ENCODE measurements at regions not wholly inside any gene's neighbourhood (a gene's known extent, or its start where the extent isn't known, plus 50 kb on each side); places are given as distances from the start of the nearest gene placed in this dataset.

DNA sequence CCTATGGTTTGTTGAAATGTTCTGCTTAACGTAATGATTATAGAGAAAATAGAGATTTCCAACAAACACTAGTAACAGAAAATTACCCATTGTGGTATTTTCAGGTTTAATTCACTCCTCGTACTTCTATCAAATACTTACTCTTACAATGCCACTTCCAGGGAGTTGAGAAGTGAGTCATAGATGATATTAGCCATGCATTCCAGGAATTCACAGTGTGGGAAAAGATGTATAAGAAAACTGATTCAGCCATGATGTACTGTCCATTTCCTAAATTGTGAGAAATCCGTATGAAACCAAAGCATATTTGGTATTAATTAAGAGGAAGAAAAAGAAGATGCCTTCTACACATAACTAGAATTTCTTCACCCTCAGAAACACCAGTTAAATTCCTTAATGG lies 1854.6 kb upstream of the WWC1 start:
- no peaks in the 10 kb centered on the region for H3K27me3 Mint-ChIP-seq
- H3K9me3 Mint-ChIP-seq = peaks cover 7% of the 10 kb centered on the region
- no peaks in the 10 kb centered on the region for H3K36me3 Mint-ChIP-seq

DNA sequence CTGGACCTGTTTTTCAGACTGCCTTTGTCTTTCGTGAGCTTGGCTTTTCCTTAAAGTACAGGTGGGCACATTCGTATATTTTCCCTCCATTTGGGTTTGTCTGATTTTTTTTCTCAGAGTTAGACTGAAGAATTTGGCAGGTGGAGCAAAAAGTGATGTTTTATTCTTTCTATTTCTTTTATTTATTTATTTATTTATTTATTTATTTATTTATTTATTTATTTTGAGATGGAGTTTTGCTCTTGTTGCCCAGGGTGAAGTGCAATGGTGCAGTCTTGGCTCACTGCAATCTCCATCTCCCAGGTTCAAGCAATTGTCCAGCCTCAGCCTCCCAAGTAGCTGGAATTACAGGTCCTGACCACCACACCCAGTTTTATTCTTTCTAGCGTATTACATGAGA lies 1805.1 kb upstream of the WWC1 start:
- Mint-ChIP-seq H3K27ac (no peak overlapping the region), H3K36me3 (no peaks in the 10 kb centered on the region), H3K9me3 (peaks cover 9% of the 10 kb centered on the region), H3K4me3 (no peak overlapping the region), H3K27me3 (no peaks in the 10 kb centered on the region), H3K4me1 (no peaks in the 10 kb centered on the region)
- DNase-seq = no peak
- ATAC-seq (ENCODE audit: low read depth) = no peak
- POLR2A ChIA-PET = no interaction called here

More for the DNA sequence above, 1854.6 kb upstream of the WWC1 start:
- Mint-ChIP-seq H3K4me1 (no peaks in the 10 kb centered on the region), H3K27ac (no peak overlapping the region), H3K4me3 (no peak overlapping the region)
- ATAC-seq (ENCODE audit: low read depth) (no peak), DNase-seq (no peak)
- POLR2A ChIA-PET = no interaction called here

DNA sequence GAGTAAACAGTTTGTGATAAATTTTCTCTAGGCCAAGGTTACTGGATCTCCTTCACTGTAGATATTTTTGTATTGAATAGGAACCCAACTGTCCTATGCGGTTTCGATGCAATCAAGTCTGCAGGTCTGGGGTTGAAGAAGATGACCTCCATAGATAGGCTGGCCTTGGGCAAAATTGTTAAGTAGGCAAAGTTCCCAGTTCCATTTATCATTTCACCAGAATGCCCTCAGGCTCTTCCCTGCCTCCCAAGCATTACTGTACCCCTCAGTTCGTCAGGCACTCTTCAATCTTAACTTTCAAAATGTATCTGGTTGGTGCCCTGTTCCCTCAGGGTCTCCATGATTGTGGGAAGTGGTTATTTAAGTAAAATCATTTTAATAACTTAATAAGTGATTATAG lies 1802.9 kb upstream of the WWC1 start:
- Mint-ChIP-seq H3K27me3 (no peaks in the 10 kb centered on the region), H3K4me3 (no peak overlapping the region), H3K9me3 (peaks cover 10% of the 10 kb centered on the region), H3K36me3 (no peaks in the 10 kb centered on the region), H3K27ac (no peak overlapping the region), H3K4me1 (no peaks in the 10 kb centered on the region)
- ATAC-seq (ENCODE audit: low read depth) (no peak), DNase-seq (no peak)
- POLR2A ChIA-PET = no interaction called here

- no peaks in the 10 kb centered on the region for H3K36me3 Mint-ChIP-seq
- H3K4me3 Mint-ChIP-seq = no peak overlapping the region
- no peaks in the 10 kb centered on the region for H3K27me3 Mint-ChIP-seq
- H3K27ac Mint-ChIP-seq = no peak overlapping the region
- H3K9me3 Mint-ChIP-seq = peaks cover 7% of the 10 kb centered on the region
- POLR2A ChIA-PET = no interaction called here
- ATAC-seq (ENCODE audit: low read depth) = no peak
- no peaks in the 10 kb centered on the region for H3K4me1 Mint-ChIP-seq
- no peak for DNase-seq
Observed at GRCh38 chr5:166493040-166493439, 1798.4 kb upstream of the WWC1 start.

- POLR2A ChIA-PET = no interaction called here
- Mint-ChIP-seq H3K4me3 (no peak overlapping the region), H3K27ac (no peak overlapping the region), H3K9me3 (peaks cover 7% of the 10 kb centered on the region), H3K36me3 (no peaks in the 10 kb centered on the region), H3K27me3 (no peaks in the 10 kb centered on the region), H3K4me1 (no peaks in the 10 kb centered on the region)
- ATAC-seq (ENCODE audit: low read depth) = no peak
- DNase-seq = no peak
Observed at GRCh38 chr5:166493612-166494011, 1797.8 kb upstream of the WWC1 start.

- Mint-ChIP-seq H3K4me1 (no peaks in the 10 kb centered on the region), H3K4me3 (no peak overlapping the region)
- no peak for ATAC-seq (ENCODE audit: low read depth)
Observed at GRCh38 chr5:166497496-166498104, 1793.8 kb upstream of the WWC1 start.

GRCh38 chr5:166499447-166500240 lies 1791.8 kb upstream of the WWC1 start:
- Mint-ChIP-seq H3K4me3 (no peak overlapping the region), H3K27me3 (no peaks in the 10 kb centered on the region), H3K36me3 (no peaks in the 10 kb centered on the region), H3K27ac (no peak overlapping the region), H3K4me1 (no peaks in the 10 kb centered on the region), H3K9me3 (peaks cover 2% of the 10 kb centered on the region)
- no peak for ATAC-seq (ENCODE audit: low read depth)
- POLR2A ChIA-PET = no interaction called here
- DNase-seq = no peak

More at GRCh38 chr5:166497496-166498104, 1793.8 kb upstream of the WWC1 start:
- Mint-ChIP-seq H3K27me3 (no peaks in the 10 kb centered on the region), H3K36me3 (no peaks in the 10 kb centered on the region), H3K27ac (no peak overlapping the region), H3K9me3 (peaks cover 2% of the 10 kb centered on the region)
- DNase-seq = no peak
- POLR2A ChIA-PET = no interaction called here

- Mint-ChIP-seq H3K36me3 (no peaks in the 10 kb centered on the region), H3K27me3 (no peaks in the 10 kb centered on the region), H3K4me3 (no peak overlapping the region), H3K27ac (no peak overlapping the region), H3K9me3 (no peaks in the 10 kb centered on the region), H3K4me1 (no peaks in the 10 kb centered on the region)
- POLR2A ChIA-PET = no interaction called here
- ATAC-seq (ENCODE audit: low read depth) (no peak), DNase-seq (no peak)
Observed at GRCh38 chr5:166503506-166503905, 1787.9 kb upstream of the WWC1 start.

- POLR2A ChIA-PET = no interaction called here
Observed at GRCh38 chr5:166505067-166505466, 1786.4 kb upstream of the WWC1 start.

GRCh38 chr5:166505544-166505943 lies 1785.9 kb upstream of the WWC1 start:
- no peak for ATAC-seq (ENCODE audit: low read depth)
- POLR2A ChIA-PET = no interaction called here
- no peak for DNase-seq
- Mint-ChIP-seq H3K4me1 (no peaks in the 10 kb centered on the region), H3K27me3 (no peaks in the 10 kb centered on the region), H3K27ac (no peak overlapping the region), H3K36me3 (no peaks in the 10 kb centered on the region), H3K4me3 (no peak overlapping the region), H3K9me3 (peaks cover 1% of the 10 kb centered on the region)

More at GRCh38 chr5:166505067-166505466, 1786.4 kb upstream of the WWC1 start:
- Mint-ChIP-seq H3K4me1 (no peaks in the 10 kb centered on the region), H3K9me3 (peaks cover 1% of the 10 kb centered on the region), H3K4me3 (no peak overlapping the region), H3K27me3 (no peaks in the 10 kb centered on the region), H3K27ac (no peak overlapping the region), H3K36me3 (no peaks in the 10 kb centered on the region)
- DNase-seq (no peak), ATAC-seq (ENCODE audit: low read depth) (no peak)

DNA sequence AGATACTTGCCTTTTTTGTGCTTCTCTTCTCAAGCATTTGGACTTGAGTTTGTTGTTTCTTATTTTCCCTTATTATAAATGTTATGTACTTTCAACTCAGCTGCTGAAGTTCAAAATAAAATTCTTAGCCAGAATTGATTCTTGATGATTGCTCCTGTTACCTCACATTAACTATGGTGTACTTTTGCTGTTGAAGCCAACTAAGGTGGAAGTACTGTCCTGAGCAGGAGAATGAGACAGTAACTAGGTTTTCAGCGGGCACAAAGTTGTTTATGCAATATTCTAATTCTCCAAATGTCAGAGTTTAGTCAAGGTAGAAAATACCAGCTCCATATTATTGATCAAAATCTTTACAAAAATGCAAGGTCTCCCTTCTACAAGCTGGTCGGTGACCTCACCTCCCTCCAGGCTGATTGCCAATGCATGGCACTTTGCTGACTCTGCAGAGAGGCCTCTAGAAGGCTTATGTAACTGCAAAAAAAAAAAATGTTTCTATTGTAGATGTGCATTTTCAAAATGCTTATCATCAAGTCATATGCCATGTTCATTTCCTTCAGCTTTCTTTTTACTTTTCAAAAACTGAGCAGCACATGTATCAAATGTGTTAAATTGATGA lies 1783.5 kb upstream of the WWC1 start:
- Mint-ChIP-seq H3K4me3 (no peak overlapping the region), H3K27me3 (no peaks in the 10 kb centered on the region), H3K27ac (no peak overlapping the region), H3K36me3 (no peaks in the 10 kb centered on the region), H3K9me3 (peaks cover 1% of the 10 kb centered on the region), H3K4me1 (no peaks in the 10 kb centered on the region)
- ATAC-seq (ENCODE audit: low read depth) (no peak), DNase-seq (no peak)
- POLR2A ChIA-PET = no interaction called here

DNA sequence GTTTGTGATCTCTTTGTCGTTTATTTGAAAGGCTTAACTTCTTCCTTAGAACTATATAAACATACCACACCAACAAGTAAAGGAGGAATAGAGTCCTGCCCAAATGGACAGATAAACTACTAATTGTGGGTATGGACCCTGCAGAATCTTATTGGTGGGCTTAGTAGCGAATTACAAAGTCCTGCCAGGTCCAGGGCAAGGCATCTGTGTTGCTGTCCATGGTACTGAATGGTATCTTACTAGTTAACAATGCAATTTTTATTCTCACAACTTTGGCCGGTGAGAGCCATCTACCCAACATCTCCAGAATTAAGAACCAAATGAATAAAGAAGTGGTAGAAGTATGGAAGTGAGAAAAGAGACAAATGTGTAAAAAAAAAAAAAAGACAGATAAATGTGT lies 1782.4 kb upstream of the WWC1 start:
- Mint-ChIP-seq H3K36me3 (no peaks in the 10 kb centered on the region), H3K27ac (no peak overlapping the region), H3K9me3 (peaks cover 6% of the 10 kb centered on the region), H3K4me1 (no peaks in the 10 kb centered on the region), H3K27me3 (no peaks in the 10 kb centered on the region), H3K4me3 (no peak overlapping the region)
- no peak for DNase-seq
- ATAC-seq (ENCODE audit: low read depth) = no peak
- POLR2A ChIA-PET = no interaction called here

DNA sequence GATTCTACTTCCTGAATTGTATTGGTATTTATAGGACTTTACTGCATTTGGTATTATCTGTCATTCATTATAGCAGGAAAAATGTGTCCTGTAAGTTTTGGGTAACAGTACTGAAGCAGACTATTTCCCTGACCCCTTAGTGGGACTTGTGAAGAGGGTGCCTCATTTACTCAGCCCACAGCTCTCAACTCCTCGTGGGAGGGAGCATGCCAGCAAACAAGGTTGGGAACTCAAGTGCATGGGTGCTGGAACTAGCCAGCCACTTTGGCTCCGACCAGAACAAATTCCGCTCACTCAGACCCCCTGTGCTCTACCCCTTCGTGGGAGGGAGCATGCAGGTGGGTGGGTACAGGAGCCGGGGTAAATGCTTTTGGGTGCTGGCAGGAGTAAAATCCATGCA lies 1773.5 kb upstream of the WWC1 start:
- DNase-seq = no peak
- Mint-ChIP-seq H3K4me1 (no peaks in the 10 kb centered on the region), H3K27me3 (no peaks in the 10 kb centered on the region), H3K27ac (no peak overlapping the region), H3K4me3 (no peak overlapping the region), H3K9me3 (peaks cover 8% of the 10 kb centered on the region), H3K36me3 (no peaks in the 10 kb centered on the region)
- ATAC-seq (ENCODE audit: low read depth) = no peak
- POLR2A ChIA-PET = no interaction called here

- Mint-ChIP-seq H3K4me3 (no peak overlapping the region), H3K27ac (no peak overlapping the region), H3K36me3 (no peaks in the 10 kb centered on the region), H3K4me1 (no peaks in the 10 kb centered on the region), H3K27me3 (no peaks in the 10 kb centered on the region), H3K9me3 (no peaks in the 10 kb centered on the region)
- ATAC-seq (ENCODE audit: low read depth) (no peak), DNase-seq (no peak)
- POLR2A ChIA-PET = no interaction called here
Observed at GRCh38 chr5:166523206-166523605, 1768.2 kb upstream of the WWC1 start.

Data from activated naive CD8-positive, alpha-beta T cell treated with anti-CD3 and anti-CD28 coated beads, Interleukin-2, amount 10 ng/mL, durations not matched to agents 7 days and 5 days (primary cell).